GM04503 (cell line): ENCODE measurements at regions not wholly inside any gene's neighbourhood (a gene's known extent, or its start where the extent isn't known, plus 50 kb on each side); places are given as distances from the start of the nearest gene placed in this dataset.
"Not testable (repeated sequence)": the region's sequence is repeated elsewhere in the genome, so short reads cannot be mapped to it uniquely, and the experiment has no call there.

ENCODE experiments used
- DNase-seq: peaks from one replicate; pipeline ENCODE4 v3.0.0-alpha.2; 2012; ENCODE audit warnings: low read depth

GRCh38 chr2:208686665-208687064 is 280.1 kb downstream of the PTH2R start:
- no peak for DNase-seq

- DNase-seq: not testable (repeated sequence)
Observed at GRCh38 chr2:208687720-208688119, 281.1 kb downstream of the PTH2R start.

- DNase-seq: no peak
Observed at GRCh38 chr2:208698114-208698513, 291.5 kb downstream of the PTH2R start.

DNA sequence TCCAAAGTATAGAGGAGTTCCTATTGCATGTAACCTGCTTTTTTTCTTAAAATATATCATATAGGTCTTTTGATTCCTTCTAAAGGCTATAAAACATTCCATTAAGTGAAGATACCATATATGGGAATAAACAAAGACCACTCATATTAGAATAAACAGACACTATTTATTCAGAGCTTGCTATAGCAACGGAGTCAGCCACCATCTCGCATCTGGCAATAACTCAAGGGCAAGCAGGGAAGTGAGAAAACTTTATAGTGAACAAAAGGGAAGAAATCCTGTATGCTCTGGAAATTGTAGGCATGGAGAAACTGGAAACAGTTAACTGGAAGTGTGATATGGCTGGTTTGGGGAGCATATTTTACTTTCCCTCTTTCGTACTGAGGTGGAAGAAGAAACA is 301.9 kb downstream of the PTH2R start:
- DNase-seq: no peak

DNA sequence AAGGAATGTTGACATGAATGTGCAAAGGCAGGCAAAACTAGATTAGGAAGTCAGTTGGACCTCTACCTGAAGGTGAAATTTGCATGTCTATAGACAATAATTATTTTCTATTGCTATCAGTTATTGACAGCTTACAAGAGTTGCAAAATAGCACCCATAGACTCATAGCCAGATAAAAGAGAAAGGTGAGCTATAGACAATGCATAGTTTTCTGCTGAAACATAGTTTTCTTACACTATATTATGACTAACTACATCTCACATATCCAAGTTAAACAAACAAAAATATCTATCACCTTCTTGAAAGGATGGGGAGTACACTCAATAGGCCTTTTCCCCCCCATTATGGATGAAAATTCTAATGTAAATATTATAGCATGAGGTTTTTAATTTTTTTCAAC is 305.0 kb downstream of the PTH2R start:
- no peak for DNase-seq

- DNase-seq: no peak
Observed at GRCh38 chr2:208713066-208713745, 306.6 kb downstream of the PTH2R start.

DNA sequence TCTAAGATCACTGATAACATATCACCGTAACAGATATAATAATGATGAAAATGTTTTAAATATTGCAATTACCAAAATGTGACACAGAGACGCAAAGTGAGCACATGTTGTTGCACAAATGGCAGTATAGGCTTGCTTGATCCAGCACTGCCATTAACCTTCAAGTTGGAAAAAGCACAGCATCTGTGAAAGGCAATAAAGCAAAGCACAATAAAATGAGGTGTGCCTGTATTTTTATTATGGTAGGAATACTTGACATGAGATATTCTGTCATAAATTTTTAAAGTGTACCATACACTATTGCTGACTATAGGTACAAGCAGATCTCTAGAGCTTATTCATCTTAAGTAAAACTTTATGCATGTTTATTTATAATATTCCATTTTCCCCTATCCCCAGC is 312.2 kb downstream of the PTH2R start:
- no peak for DNase-seq

DNA sequence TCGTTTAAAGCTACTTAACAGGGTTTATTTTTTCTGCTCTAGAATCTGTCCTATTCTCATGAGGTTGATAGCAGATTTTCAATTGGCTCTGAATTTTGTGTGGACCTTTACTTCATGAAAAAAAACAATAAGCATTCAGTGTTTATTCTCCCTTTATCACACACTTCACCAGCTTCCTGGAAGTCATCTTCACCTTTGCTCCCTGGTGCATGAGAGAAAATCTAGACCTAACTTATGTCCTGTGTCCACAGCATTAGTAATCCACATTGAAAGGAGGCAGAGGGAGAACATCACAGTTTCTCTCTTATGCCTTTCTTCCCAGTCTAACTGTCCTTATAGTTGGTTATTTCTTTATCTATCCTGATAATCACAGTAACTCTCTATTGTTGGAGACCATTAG is 316.1 kb downstream of the PTH2R start:
- no peak for DNase-seq

DNA sequence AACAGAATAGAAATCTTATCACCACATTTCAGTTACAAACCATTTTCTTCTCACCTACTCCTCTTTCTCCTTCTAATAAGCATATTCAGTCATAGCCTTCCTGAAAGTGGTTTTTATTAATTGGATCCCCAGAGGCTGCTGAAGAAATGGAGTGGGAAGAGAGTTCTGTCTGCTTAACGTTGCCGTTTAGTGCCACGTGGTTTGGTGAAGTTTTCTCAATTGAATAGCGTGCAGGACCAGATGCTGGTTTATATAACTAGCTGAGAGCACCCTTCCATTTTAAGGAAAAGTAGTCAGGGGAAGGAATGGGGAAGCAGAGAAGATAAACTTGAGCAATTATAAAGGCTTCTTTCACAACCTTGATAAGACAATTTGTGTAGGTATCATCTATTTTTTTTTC is 318.7 kb downstream of the PTH2R start:
- no peak for DNase-seq

DNA sequence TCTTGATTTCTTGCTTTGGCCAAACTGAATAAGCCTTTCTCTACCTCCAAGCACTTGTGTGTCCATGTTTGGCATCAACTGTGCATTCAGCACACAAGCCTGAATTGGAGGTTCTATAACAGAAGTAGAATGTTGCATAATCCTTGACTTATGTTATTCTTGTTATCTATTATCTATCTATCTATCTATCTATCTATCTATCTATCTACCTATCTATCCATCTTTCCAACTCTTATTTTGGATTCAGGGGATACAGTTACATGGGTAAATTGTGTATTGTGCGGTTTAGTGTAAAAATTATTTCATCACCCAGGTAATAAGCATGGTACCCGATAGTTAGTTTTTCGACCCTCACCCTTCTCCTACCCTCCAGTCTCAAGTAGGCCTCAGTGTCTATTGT is 319.6 kb downstream of the PTH2R start:
- no peak for DNase-seq

GRCh38 chr2:208751663-208752415 is 345.2 kb downstream of the PTH2R start:
- not testable (repeated sequence) for DNase-seq

- no peak for DNase-seq
Observed at GRCh38 chr2:208757364-208757763, 350.8 kb downstream of the PTH2R start.

- DNase-seq: not testable (repeated sequence)
Observed at GRCh38 chr2:208773074-208773473, 366.5 kb downstream of the PTH2R start.

GRCh38 chr2:208781166-208781565 is 374.6 kb downstream of the PTH2R start:
- DNase-seq: no peak

- no peak for DNase-seq
Observed at GRCh38 chr2:208782097-208782496, 375.5 kb downstream of the PTH2R start.

GRCh38 chr2:208783184-208783583 is 376.6 kb downstream of the PTH2R start:
- DNase-seq: no peak

DNA sequence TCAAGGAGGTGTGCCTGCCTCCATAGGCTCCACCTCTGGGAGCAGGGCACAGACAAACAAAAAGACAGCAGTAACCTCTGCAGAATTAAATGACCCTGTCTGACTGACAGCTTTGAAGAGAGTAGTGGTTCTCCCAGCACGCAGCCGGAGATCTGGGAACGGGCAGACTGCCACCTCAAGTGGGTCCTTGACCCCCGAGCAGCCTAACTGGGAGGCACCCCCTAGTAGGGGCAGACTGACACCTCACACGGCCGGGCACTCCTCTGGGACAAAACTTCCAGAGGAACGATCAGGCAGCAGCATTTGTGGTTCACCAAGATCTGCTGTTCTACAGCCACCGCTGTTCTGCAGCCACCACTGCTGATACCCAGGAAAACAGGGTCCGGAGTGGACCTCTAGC is 378.2 kb downstream of the PTH2R start:
- not testable (repeated sequence) for DNase-seq

DNA sequence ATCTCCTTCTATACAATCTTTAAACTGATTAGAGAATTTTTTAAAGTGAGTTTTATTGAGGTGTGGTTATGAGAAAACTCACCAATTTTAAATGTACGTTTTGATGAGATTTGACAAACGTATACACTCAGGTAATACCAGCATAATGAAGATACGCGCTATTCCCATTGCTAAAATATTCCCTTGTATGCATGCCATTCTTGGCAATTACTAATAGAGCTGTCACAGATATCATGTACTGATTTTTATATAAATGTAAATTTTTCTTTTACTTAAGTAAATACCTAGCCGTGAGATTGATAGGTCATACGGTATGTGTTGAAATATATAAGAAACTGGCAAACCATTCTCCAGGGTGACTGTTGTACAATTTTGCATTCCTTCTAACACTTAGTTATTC is 384.7 kb downstream of the PTH2R start:
- DNase-seq: no peak

DNA sequence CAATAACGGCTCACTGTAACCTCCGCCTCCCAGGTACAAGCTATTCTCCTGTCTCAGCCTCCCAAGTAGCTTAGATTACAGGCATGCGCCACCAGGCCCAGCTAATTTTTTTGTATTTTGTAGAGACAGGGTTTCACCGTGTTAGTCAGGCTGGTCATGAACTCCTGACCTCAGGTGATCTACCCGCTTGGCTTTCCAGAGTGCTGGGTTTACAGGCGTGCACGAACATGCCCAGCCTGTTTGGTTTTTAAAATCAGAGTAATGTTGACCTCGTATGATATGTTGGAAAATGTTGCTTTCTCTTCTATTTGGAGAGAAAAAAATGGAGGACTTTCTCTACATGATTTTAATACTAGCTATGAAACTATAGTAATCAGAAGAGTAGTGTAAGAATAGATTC is 386.2 kb downstream of the PTH2R start:
- DNase-seq: no peak

- no peak for DNase-seq
Observed at GRCh38 chr2:208793434-208793833, 386.8 kb downstream of the PTH2R start.

DNA sequence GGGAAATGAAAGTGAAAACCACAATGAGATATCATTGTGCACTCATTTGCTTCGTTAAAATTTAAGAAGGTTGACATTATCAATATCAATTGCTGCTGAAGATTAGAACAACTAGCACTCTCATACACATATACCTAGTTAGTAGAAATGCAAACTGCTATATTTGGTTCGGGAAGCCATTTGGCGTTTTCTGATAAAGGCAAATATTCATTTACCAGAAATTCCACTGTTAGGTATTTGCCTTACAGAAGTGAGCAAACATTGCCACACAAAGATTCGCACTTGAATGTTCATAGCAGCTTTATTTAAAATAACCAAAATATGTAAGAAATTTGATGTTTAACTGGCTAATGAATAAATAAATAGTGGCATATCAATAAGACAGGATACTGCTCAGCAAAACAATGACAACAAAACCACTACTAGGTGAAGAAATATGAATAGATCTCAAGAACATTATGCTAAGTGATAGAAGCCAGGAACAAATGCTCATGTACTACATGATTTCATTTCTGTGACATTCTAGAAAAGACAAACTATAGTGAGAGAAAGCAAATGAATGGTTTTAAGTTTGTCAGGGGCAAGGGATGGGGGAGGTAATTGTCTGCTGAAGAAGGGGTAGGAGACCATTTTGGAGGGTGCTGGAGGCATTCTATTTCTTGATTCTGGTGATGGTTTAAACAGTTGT is 387.8 kb downstream of the PTH2R start:
- no peak for DNase-seq

- no peak for DNase-seq
Observed at GRCh38 chr2:208798698-208799097, 392.1 kb downstream of the PTH2R start.

- DNase-seq: no peak
Observed at GRCh38 chr2:208799397-208799796, 392.8 kb downstream of the PTH2R start.
